DMS 273 (cell line): ENCODE measurements at regions not wholly inside any gene's neighbourhood (a gene's known extent, or its start where the extent isn't known, plus 50 kb on each side); places are given as distances from the start of the nearest gene placed in this dataset.

Experiments used
- DNase-seq: peaks from one replicate; lab custom pipeline; 2025; ENCODE audit not compliant: unreplicated experiment; lab: John Stamatoyannopoulos, UW

DNA sequence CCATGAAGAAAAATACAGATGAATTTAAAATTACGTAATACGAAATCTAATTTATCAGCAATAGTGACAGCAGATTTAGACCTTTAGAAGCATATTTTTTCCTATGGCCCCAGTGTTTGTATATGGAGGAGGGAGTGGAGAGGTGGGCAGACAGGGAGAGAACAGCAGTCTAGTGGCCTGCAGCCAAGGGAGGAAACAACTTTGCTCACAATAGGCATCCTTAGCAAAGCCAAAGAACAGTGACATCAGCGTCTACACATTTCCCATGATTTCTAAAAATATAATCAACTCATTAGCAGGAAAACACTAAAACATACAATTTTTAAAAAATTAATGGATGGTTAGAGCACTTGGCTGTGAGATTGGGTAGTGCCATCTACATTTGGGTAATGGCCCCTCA lies 622.6 kb upstream of the ATP2B1 start:
- no peak for DNase-seq

DNA sequence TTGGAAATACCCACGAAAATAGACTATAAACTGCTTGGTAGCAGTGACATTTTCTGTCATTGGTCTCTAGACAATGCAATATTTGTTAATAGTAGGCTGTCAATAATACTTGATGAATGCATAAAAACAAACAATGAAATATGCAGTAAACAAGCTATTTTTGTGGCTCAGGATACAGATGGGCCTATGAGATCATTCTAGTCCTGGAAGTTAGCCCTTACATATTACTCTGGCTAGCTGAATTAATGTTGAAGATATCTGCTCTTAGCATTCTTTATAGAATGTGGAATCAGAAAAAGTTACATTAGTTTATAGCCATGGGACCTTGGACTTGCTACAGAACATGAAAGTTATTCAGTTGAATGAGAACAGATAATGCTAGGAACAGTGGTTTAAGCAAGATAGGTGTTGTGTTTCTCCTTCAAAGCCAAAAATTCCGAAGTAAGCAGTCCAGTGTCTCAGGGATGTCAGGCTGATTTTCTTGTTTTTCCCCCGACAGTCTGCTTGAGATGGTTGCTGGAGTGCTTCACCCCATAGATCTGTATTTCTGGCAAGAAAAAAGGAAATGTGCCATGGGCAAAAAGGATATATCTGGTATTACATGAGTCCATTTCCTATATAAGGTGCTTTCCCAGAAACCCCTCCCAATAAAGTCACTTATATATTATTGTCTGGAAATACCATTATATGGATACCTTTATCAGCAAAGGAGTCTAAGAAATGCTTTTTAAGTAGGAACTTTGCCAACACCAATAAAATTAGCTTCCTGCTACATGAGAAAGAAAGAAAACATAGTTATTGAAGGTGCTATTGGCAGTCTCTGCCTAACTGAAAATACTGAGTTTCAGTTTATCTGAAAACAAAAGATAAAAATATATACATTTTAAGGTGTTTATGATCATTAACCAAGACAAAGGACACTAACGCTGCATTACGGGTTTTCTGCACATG lies 619.4 kb upstream of the ATP2B1 start:
- no peak for DNase-seq

DNA sequence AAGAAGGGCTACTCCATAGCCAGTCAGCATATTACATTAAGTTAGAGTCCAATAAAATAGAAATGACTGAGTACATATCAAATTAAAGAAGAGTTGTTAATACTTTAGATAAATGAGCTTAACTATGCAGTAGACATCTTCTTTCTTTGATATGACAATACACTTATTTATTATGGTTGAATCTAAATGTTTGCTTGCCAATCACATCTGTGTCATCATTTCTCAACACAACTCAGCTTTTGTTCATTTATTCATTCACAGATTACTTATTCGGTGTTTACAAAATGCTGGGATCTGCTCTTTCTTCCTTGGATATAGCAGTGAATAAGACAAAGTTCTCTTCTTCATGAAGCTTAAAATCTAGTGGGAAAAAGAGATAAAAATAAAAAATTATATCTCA lies 614.6 kb upstream of the ATP2B1 start:
- DNase-seq, result no peak

DNA sequence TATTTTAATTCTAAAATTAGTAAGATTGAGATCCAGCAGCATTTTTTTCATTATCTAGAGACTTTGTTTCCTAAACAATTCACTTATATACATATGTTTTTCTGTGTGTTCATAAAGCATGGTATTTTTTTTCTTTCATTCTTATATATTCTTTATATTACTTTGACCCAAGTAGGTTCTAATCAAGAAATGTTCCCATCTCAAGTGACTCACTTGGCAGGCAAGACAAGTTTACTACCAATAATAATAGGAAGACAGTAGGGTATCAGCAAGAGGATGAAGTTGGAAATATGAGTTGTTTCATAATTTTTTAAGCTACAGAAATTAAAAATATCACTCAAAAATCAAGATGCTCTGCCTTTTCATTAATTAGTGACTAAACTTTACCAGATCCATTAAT lies 613.4 kb upstream of the ATP2B1 start:
- DNase-seq, result no peak

DNA sequence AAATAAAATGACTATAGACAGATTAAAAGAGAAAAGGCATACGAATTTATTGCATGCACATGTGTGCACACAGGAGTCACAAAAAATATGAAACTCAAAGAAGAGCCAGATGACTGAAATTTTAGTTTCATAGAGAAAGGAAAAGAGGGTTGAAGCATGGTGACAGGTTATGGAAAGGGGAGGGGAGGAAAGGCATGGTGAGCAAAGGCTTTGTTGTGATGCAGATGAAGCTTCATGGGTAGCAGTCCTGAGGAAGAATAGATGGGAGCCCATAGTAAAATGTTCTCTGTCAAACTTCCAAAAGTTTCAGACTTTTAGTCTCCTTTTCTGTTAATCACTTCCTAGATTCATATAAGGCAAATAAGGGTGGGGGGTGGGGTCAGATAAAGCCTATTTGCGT lies 612.7 kb upstream of the ATP2B1 start:
- DNase-seq, result no peak

DNA sequence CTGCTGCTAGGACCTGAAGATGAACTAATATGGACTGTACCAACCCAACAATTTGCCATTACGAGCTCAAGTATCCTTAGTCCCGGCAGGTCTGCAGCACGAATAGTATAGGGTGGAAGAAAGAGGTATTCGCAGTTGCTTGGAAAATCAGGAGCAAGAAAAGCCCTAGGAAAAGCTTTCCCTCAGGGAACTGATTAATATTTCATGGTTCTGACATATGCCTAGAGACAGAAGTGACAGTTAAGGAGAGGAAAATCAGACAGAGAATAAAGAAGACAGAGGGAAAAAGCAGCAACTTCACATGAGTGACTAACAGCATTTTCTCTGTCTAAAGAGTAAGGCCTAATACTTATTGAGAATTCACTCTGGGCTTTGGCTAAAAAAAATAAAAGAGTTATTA lies 602.9 kb upstream of the ATP2B1 start:
- no peak for DNase-seq

DNA sequence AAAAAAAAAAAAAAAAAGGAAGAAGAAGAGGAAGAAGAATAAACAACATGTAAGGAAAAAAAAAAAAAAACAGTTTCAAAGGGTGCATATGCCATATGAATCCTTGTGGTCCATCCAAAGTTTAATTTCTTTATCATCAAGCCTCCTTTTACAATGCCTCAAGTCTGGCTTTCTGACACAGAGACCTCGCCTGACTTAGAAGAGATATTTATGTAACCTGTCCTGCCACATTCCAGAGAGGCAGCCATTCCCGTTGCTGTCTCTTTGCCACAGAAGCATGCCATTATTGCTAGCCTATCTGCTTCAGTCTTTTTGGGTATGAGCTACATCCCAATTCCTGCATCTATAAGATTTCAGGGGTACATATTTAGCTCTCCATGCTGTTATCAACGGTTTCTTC lies 596.7 kb upstream of the ATP2B1 start:
- DNase-seq, result no peak

DNA sequence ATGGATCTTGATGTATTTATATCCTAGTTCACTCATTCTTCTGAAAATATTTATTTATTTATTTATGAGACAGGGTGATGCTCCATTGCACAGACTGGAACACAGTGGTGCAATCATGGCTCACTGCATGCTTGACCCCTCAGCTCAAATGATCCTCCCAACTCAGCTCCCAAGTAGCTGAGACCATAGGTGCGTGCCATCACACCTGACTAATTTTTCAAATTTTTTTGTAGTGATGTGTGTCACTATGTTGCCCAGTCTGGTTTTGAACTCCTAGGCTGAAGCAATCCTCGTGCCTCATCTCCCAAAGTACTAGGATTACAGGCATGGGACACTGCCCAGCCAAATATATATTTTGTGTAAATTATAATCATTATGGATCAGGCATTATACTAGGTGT lies 595.6 kb upstream of the ATP2B1 start:
- no peak for DNase-seq

DNA sequence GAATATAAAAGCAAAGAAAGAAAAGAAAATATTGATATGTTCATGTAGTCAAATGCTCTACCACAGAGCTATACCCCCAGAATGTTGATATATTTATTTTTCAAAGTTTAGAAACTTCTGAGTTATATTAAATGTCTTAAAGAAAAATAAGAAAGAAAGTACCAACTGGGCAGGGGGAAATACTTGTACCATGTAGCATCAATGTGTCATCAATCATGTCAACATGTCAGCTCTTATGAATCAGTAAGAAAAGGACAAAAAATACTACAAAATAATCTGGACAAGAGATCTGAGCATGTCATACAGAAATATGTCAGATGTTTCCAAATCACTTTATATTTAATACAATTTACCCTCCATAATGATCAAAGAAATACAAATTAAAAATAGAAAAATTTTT lies 595.1 kb upstream of the ATP2B1 start:
- no peak for DNase-seq

DNA sequence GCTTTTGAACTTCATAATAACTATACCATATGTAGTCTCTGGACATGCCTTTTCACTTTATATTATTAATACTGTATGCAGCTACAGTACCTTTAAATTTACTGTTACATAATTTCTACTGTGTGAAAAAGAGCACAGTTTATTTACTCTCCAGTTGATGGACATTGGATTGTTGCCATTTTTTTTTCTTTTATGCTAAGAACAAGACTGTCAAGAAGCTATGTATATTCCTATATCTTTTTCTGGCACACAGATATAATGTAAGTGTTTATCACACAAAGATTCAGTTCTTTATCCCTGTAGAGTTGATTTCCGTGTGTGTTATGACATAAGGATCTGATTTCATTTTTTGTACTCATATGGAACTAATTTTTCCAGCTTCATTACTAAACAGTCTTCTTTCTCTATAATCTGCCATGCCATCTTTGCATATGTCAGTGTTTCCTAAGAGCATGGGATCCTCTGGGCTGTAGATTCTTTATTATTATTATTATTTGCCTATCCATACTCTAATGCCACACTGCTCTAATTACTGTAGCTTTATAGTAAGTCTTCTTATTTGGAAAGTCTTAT lies 593.0 kb upstream of the ATP2B1 start:
- DNase-seq, result no peak

DNA sequence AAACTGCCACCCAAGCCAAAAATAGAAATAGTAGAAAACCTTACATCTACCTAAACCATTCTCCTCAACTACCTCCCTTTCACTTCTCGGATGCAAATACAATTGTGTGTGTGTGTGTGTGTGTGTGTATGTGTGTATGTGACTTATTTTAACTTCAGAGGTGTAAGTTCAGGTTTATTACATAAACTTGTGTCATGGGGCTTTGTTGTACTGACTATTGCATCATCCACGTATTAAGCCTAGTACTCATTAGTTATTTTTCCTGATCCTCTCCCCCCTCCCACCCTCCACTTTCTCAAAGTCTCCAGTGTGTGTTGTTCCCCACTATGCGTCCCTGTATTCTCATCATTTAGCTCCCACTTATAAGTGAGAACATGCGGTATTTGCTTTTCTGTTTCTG lies 592.5 kb upstream of the ATP2B1 start:
- DNase-seq, result no peak

DNA sequence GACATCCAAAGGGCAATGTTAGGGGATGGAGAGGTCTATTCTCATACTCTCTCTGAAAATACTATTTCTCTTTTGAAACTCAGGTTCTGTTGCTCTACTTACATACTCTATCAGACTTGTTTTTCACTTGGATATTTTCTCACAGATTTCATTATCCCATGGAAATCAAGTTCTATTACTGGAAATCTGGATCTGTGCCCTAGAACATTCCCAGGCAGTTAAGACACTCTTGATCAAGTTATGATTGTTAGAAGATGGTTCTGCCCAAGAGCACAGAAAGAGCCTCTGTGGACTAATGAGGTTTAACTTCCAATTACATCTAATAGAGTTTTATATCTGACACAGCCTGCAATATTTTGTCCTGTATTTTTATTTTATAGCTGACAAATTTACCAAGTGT lies 591.0 kb upstream of the ATP2B1 start:
- DNase-seq, result no peak

DNA sequence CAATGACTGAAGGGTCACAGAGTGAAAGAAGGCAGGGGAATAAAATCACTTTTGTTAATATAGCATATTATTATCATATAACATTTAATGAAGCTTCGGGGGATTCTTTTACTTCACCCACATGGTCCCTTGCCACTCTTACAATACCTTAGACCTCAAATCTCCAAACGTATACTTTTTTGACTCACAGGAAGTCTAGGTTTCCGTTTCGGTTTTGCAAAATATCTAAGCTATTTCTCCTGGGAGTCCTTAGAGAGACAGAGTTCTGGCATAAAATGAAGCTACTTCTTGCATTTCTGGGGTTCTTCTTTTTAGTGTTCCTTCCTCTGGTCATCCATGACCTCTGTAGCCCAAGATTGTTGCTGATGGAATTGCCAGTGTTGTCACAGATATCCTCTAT lies 590.5 kb upstream of the ATP2B1 start:
- DNase-seq, result no peak

DNA sequence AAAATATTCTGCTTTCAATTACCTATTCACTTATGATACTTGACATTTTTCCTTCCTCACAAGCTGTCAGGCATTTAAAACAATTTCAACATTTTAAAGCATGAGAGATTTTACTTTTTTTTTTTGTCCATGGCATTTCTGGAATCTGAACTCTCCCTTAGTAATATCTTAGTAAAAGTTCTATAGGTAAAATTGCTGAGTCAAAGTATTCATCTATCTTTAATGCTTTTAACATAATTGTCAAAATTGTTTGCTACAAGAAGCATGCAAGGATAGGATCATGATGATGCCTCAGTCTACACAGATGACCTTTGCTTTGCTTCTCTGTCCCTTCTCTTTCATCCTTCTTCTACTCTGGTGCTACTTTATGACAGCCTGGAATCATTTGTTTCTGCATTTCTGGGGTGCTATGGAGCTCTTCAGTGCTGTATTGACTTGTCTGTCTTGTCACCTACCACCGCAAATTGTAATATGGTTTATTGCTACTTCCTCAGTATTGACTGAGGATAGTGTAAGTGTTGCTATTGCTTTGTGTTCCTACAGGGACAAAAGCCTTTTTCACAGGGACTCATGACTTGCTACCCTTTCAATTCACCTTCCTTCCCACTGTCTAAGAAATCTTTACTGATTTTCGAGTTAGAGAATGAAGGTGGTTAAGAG lies 589.8 kb upstream of the ATP2B1 start:
- DNase-seq, result no peak

DNA sequence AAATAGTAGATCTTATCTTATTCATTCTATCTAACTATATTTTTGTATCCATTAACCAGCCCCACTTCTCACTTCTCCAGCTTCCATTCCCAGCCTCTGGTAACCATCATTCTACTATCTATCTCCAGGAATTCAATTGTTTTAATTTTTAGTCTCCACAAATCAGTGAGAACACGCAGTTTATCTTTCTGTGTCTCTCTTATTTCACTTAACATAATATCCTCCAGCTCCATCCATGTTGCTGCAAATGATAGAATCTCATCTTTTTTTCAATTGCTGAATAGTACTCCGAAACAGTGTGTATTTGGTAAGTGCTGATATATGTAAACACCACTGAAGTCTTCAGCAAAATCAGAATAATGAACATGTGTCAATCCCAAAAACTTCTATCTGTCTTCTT lies 587.2 kb upstream of the ATP2B1 start:
- no peak for DNase-seq

DNA sequence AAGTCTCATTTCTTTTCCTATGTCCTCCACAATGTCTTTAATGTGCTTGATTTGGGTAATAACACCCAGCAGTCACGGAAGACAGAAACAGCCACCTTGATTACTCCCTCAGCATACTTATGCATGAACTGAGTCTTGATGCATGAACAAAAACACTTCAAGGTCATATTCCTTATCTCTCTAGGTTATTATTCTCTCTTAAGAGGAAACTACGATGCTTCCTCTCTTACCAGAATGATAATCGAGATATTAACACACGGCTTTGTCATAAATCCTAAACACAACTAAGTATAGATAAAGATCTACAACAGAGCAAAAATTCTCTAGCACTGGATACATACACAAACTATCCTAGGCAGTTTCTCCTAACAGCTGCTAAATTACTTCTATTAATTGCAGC lies 583.5 kb upstream of the ATP2B1 start:
- no peak for DNase-seq

DNA sequence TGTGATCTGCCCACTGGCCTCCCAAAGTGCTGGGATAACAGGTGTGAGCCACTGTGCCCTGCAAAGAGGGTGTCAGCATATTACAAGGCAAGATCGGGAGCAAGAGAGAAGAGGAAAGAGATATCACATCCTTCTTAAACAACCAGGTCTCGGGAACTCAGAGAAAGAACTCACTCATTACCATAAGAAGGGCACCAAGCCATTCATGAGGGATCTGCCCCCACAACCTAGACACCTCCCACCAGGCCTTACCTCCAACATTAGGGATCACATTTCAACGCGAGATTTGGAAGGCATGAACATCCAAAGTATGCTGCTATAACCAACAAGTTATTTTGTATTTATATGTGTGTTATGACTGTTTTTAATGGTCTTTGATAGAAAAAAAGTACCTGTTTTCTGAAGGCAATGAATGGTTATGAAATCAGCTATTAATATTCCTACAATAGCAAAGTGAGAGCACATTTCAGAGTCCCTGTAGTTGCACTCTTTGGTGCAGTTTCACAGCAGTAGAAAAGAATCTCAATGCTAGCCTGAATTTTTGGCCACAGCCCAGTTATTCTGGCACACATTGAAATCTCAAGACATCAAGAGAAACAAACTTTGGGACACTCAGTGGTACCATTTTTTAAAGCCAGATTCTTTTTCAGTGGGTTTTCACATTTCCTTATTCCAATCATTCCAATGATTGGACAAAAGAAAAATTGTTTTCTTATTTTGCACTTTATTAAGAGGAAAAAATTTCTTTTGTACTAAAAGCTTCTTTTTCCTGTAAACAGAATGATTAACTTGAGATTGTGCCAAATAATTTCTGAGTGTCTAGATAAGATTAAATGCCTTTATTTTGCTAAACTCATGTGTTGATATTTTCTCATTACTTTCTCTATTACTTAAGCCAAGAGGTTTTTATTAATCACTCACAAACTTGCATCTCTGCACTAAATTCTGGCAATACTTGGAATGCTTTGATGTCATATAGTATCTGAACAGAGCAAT lies 582.6 kb upstream of the ATP2B1 start:
- DNase-seq, result peak; percentile 2

DNA sequence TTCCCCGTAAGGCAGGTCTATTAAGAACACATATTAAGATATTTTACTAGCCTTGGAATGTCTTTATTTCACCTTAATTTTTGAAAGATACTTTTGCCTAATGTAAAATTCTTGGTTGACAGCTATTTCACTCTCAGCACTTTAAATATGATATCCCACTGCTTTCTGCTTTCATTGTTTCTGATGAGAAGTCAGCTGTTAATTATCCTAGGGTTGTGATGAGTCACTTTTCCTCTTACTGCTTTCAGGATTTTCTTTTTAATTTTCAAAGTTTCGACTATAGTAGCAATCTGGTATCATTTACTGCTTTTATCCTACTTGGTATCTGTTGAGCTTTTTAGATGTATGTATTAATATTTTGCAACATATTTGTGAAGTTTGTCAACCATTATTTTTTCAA lies 578.9 kb upstream of the ATP2B1 start:
- peak; percentile 3 for DNase-seq

DNA sequence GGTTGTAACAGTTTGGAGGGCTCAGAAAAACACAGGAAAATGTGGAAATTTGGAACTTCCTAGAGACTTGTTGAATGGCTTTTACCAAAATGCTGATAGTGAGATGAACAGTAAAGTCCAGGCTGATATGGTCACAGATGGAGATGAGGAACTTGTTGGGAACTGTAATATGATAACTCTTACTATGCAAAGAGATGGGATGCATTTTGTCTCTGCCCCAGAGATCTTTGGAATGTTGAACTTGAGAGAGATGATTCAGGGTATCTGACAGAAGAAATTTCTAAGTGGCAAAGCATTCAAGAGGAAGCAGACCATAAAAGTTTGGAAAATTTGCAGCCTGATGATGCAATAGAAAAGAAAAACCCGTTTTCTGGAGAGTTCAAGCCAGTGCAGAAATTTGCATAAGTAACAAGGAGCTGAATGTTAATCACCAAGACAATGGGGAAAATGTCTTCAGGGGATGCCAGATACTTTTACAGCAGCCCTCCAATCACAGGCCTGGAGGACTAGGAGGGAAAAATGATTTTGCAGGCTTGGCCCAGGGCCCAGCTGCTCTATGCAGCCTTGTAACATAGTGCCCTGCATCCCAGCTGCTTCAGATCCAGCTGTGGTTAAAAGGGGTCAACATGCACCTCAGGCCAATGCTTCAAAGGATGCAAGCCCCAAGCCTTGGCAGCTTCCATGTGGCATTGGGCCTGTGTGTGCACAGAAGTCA lies 572.7 kb upstream of the ATP2B1 start:
- DNase-seq, result no peak

DNA sequence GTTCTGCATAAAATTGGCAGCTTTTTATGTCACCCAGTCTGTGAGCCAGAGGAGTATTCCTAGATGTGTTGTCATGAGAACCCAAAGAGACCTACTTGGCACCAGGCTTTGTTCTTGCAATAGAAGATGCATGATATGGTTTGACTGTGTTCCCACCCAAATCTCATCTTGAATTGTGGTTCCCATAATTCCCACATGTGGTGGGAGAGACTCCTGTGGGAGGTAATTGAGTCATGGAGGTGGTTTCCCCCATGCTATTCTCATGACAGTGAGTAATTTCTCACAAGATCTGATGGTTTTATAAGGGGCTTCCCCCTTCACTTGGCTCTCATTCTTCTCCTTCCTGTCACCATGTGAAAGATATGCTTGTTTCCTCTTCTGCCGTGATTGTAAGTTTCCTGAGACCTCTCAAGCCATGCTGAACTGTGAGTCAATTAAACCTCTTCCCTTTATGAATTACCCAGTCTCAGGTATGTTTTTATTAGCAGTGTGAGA lies 572.0 kb upstream of the ATP2B1 start:
- DNase-seq, result no peak
